CD4-positive, alpha-beta T cell (primary cell): ENCODE measurements at regions not wholly inside any gene's neighbourhood (a gene's known extent, or its start where the extent isn't known, plus 50 kb on each side); places are given as distances from the start of the nearest gene placed in this dataset.

ENCODE experiments used
- ATAC-seq: fragments of 200-7000 bp; cut with Tn5 transposase; one replicate; pipeline ENCODE4 v1.10.0; 2022; ENCODE audit warnings: mild to moderate bottlenecking; ENCODE audit not compliant: poor library complexity
- CTCF ChIA-PET: fragments of 350-600 bp; sonication (Branson Sonifier 250); formaldehyde crosslinking; loops from one replicate; lab custom pipeline; 2021; ENCODE audit warnings: antibody characterized with exemption, inconsistent platforms; lab: Charles Lee
- POLR2A ChIA-PET: fragments of 350-600 bp; sonication (Branson Sonifier 250); formaldehyde crosslinking; loops from one replicate; lab custom pipeline; 2021; ENCODE audit warnings: antibody characterized with exemption, inconsistent platforms; lab: Charles Lee
- DNase-seq, 14 experiments: peaks; one replicate each; pipeline ENCODE4 v3.0.0-alpha.2; 2013 to 2020; ENCODE audit warnings: mixed read lengths in 2 of 14
- H3K27ac ChIP-seq, 2 donors: one replicate each; pipeline versions ENCODE4 v1.5.1 to v1.7.0; 2013; ENCODE audit warnings: low read length in 2 of 2, low read depth in 1 of 2, mild to moderate bottlenecking in 1 of 2
- H3K27me3 ChIP-seq, 2 experiments: 1 replicate in 1 of 2; 2 replicates in 1 of 2; pipeline versions ENCODE4 v1.6.1 to v1.7.0; 2013; ENCODE audit warnings: low read length in 2 of 2, control low read depth in 1 of 2, mild to moderate bottlenecking in 1 of 2, moderate library complexity in 1 of 2; ENCODE audit not compliant: insufficient read depth in 2 of 2, control insufficient read depth in 1 of 2
- H3K36me3 ChIP-seq: one replicate; pipeline ENCODE4 v1.6.1; 2013; ENCODE audit warnings: low read length, control low read depth; ENCODE audit not compliant: insufficient read depth
- H3K4me1 ChIP-seq: one replicate; pipeline ENCODE4 v1.6.1; 2013; ENCODE audit warnings: low read length, control low read depth; ENCODE audit not compliant: insufficient read depth
- H3K4me3 ChIP-seq: one replicate; pipeline ENCODE4 v1.5.1; 2013; ENCODE audit warnings: mild to moderate bottlenecking, low read length, moderate library complexity
- H3K9me3 ChIP-seq, 2 experiments: 1 replicate in 1 of 2; 2 replicates in 1 of 2; pipeline versions ENCODE4 v1.6.1 to v1.7.0; 2013; ENCODE audit warnings: low read length in 2 of 2, mild to moderate bottlenecking in 2 of 2, control low read depth in 1 of 2, moderate library complexity in 1 of 2; ENCODE audit not compliant: control insufficient read depth in 1 of 2, insufficient read depth in 1 of 2
- H3K27ac Mint-ChIP-seq: one replicate; pipeline ENCODE4 v1.8.0; 2020; ENCODE audit warnings: mixed read lengths
- H3K27me3 Mint-ChIP-seq: one replicate; pipeline ENCODE4 v1.8.0; 2021; ENCODE audit warnings: mixed read lengths
- H3K36me3 Mint-ChIP-seq: one replicate; pipeline ENCODE4 v1.8.0; 2021; ENCODE audit warnings: low read depth, mixed read lengths
- H3K4me1 Mint-ChIP-seq: one replicate; pipeline ENCODE4 v1.8.0; 2021; ENCODE audit warnings: low read depth, mixed read lengths
- H3K4me3 Mint-ChIP-seq: one replicate; pipeline ENCODE4 v1.8.0; 2020; ENCODE audit warnings: mild to moderate bottlenecking, mixed read lengths
- H3K9me3 Mint-ChIP-seq: one replicate; pipeline ENCODE4 v1.8.0; 2020; ENCODE audit warnings: mixed read lengths
- intact Hi-C, 2 experiments: fragments of 100-400 bp; cut with DNase I in 1 of 2; cut with micrococcal nuclease in 1 of 2; formaldehyde crosslinking; loops; one replicate each; pipeline versions ENCODE4 v1.15.1 to v1.9.0; 2023 to 2025; cut with DNase I, micrococcal nuclease
- TF ChIP-seq, protein P1 (sequence below): fragments of 200-600 bp; IDR thresholded peaks from one replicate; pipeline ENCODE4 v1.8.0; 2022; ENCODE audit warnings: antibody characterized with exemption, mild to moderate bottlenecking

- POLR2A ChIA-PET = no interaction called here
- Mint-ChIP-seq H3K4me3 (no peak overlapping the region), H3K4me1 (no peaks in the 10 kb centered on the region), H3K27me3 (peaks cover 30% of the 10 kb centered on the region), H3K27ac (no peak overlapping the region), H3K36me3 (no peaks in the 10 kb centered on the region), H3K9me3 (no peaks in the 10 kb centered on the region)
- TF ChIP-seq, protein P1, sequence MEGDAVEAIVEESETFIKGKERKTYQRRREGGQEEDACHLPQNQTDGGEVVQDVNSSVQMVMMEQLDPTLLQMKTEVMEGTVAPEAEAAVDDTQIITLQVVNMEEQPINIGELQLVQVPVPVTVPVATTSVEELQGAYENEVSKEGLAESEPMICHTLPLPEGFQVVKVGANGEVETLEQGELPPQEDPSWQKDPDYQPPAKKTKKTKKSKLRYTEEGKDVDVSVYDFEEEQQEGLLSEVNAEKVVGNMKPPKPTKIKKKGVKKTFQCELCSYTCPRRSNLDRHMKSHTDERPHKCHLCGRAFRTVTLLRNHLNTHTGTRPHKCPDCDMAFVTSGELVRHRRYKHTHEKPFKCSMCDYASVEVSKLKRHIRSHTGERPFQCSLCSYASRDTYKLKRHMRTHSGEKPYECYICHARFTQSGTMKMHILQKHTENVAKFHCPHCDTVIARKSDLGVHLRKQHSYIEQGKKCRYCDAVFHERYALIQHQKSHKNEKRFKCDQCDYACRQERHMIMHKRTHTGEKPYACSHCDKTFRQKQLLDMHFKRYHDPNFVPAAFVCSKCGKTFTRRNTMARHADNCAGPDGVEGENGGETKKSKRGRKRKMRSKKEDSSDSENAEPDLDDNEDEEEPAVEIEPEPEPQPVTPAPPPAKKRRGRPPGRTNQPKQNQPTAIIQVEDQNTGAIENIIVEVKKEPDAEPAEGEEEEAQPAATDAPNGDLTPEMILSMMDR = no peak
- Histone ChIP-seq H3K4me3 (no peak overlapping the region), H3K36me3 (no peaks in the 10 kb centered on the region), H3K27me3 (no peaks in the 10 kb centered on the region), H3K9me3 (peaks cover 0 to 7% of the 10 kb centered on the region in 2 experiments), H3K27ac (no peak overlapping the region), H3K4me1 (no peaks in the 10 kb centered on the region)
- intact Hi-C loops = no loop called here
- no peak for ATAC-seq
- no peak for DNase-seq
- CTCF ChIA-PET = no interaction called here
These were observed 187.9 kb upstream of the ATP10A start for GRCh38 chr15:26050984-26051383.

DNA sequence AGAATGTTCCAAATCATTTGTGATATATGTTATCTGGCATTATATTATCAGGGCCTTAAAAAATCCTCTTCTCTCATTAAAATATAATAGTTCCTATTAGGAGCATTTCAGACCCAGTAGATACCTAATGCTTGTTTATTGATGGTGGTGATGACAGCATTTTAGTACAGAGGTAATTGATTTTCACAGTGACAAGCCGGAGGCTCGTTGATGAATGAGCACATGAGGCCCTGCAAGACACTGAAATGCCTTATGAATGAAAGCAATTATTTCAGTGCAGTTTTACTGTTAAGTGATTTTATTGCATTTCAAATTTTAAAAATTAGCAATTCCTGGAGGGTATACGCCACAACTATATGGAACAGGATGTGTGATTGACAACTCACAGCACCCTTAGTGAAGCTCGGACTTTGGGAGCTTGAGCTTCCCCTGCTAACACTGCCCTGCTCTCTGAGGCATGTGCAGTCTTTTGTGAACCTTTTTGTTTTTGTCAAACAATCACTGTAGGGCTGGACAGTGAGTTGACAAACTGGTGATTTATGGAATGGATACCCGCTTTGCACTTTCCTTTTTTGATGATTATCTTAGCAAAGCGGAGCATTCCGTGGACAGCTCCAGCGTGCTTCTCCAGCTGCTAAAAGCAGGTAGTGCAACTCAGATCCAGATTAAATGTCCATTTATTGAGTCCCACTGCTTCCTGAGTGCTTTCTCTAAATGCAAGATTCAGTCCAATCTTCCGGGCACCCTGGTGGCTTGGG, 187.0 kb upstream of the ATP10A start:
- Mint-ChIP-seq H3K4me3 (no peak overlapping the region), H3K27me3 (peaks cover 26% of the 10 kb centered on the region), H3K9me3 (no peaks in the 10 kb centered on the region), H3K27ac (no peak overlapping the region), H3K4me1 (no peaks in the 10 kb centered on the region), H3K36me3 (no peaks in the 10 kb centered on the region)
- H3K36me3 ChIP-seq = no peaks in the 10 kb centered on the region
- POLR2A ChIA-PET = no interaction called here
- CTCF ChIA-PET = no interaction called here
- ATAC-seq (no peak), DNase-seq (no peak)
- H3K4me3 ChIP-seq = no peak overlapping the region
- intact Hi-C loops = no loop called here
- no peak overlapping the region for H3K27ac ChIP-seq
- H3K9me3 ChIP-seq = peaks cover 0 to 8% of the 10 kb centered on the region in 2 experiments
- TF ChIP-seq, protein P1 = no peak
- no peaks in the 10 kb centered on the region for H3K4me1 ChIP-seq
- H3K27me3 ChIP-seq = no peaks in the 10 kb centered on the region

DNA sequence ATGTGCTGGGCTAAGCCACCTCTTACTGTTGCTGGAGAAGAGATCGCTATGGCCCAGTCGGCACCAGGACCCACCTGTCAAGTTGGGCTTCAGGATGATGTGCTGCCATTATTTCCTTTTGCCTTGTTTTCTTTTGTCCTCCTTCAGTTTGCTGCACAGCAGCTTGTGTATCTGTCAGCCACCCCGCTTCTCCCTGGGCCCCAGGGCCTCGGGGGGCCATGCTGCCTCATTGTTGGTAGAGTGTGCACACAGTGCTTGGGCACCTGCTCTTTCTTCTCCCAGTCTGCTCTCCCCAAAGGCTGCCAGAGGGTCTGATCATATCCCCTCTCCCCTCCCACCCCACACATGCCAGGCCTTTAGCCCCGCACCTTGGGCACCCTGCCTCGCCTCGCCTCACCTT, 185.5 kb upstream of the ATP10A start:
- Mint-ChIP-seq H3K27ac (no peak overlapping the region), H3K9me3 (no peaks in the 10 kb centered on the region), H3K4me1 (no peaks in the 10 kb centered on the region), H3K27me3 (peaks cover 26% of the 10 kb centered on the region), H3K4me3 (no peak overlapping the region), H3K36me3 (no peaks in the 10 kb centered on the region)
- TF ChIP-seq, protein P1 = no peak
- peaks cover 0 to 8% of the 10 kb centered on the region in 2 experiments for H3K9me3 ChIP-seq
- ChIA-PET POLR2A (no interaction called here), CTCF (no interaction called here)
- no peak overlapping the region for H3K4me3 ChIP-seq
- H3K36me3 ChIP-seq = no peaks in the 10 kb centered on the region
- H3K27me3 ChIP-seq = no peaks in the 10 kb centered on the region
- intact Hi-C loops = no loop called here
- no peaks in the 10 kb centered on the region for H3K4me1 ChIP-seq
- no peak overlapping the region for H3K27ac ChIP-seq
- no peak for DNase-seq
- ATAC-seq = no peak
